RWPE1 (cell line): ENCODE measurements at regions not wholly inside any gene's neighbourhood (a gene's known extent, or its start where the extent isn't known, plus 50 kb on each side); places are given as distances from the start of the nearest gene placed in this dataset.
"Not testable (repeated sequence)": the region's sequence is repeated elsewhere in the genome, so short reads cannot be mapped to it uniquely, and the experiment has no call there.

Source experiments
- CTCF ChIA-PET: fragments of 350-600 bp; sonication (Branson Sonifier 250); formaldehyde crosslinking; extraction: SDS; loops from one replicate; lab custom pipeline; 2021; lab: Yijun Ruan, JAX
- POLR2A ChIA-PET: fragments of 400-600 bp; formaldehyde crosslinking; extraction: SDS; loops from one replicate; lab custom pipeline; 2020; ENCODE audit warnings: antibody characterized with exemption; ENCODE audit not compliant: low non-redundant PET; lab: Yijun Ruan, JAX
- DNase-seq: peaks from one replicate; pipeline ENCODE4 v3.0.0; 2012; ENCODE audit warnings: low spot score
- H3K27ac ChIP-seq: fragments of 450-650 bp; 2 replicates; pipeline ENCODE4 v1.5.1; 2017
- TF ChIP-seq, protein P1 (sequence below): fragments of 450-650 bp; conservative IDR thresholded peaks from 2 replicates; pipeline ENCODE4 v1.5.1; 2017; ENCODE audit warnings: low read depth, mild to moderate bottlenecking

DNA sequence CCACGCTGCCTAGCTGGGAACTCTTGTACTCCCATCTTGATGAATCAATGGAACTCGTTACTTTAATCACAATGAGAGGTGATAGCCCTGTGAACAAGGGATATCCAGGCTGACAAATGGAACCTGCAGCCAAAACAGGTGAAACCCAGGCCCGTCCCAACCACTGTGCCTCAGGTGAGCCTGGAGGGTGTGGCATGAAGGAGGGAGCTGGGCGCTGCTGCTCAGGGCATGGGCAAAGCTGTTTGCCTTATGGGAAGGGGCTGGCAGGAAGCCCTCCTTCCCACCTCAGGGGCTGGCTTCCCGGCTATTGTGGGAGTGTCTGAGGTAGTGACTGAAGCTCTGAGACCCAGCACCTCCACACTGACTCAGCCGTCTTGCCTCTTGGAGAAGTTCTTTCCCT lies 209.4 kb upstream of the ATP6AP2 start:
- DNase-seq = no peak
- no peak overlapping the region for H3K27ac ChIP-seq
- CTCF ChIA-PET = no interaction called here
- TF ChIP-seq, protein P1, sequence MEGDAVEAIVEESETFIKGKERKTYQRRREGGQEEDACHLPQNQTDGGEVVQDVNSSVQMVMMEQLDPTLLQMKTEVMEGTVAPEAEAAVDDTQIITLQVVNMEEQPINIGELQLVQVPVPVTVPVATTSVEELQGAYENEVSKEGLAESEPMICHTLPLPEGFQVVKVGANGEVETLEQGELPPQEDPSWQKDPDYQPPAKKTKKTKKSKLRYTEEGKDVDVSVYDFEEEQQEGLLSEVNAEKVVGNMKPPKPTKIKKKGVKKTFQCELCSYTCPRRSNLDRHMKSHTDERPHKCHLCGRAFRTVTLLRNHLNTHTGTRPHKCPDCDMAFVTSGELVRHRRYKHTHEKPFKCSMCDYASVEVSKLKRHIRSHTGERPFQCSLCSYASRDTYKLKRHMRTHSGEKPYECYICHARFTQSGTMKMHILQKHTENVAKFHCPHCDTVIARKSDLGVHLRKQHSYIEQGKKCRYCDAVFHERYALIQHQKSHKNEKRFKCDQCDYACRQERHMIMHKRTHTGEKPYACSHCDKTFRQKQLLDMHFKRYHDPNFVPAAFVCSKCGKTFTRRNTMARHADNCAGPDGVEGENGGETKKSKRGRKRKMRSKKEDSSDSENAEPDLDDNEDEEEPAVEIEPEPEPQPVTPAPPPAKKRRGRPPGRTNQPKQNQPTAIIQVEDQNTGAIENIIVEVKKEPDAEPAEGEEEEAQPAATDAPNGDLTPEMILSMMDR = no peak
- POLR2A ChIA-PET = no interaction called here

DNA sequence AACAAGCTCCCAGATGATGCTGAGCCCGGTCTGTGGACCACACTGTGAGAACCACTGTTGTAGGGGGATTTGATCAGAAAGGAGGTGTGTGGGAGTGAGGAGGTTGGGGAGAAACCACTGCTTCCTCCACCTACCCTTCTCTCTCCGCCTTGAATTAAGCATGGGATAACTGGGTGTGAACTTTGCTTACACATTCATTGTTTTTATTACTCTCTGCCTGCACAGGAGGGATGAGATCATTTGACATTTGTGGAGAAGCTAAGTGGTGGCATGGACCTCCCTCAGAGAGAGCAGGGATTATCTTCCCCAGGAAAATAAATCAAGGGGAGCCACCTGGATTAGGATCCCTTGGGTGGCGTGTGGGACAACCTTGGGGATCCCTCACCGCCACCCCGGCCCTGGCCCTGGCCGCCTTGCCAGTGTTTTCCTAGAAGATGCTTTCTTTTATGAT lies 212.1 kb upstream of the ATP6AP2 start:
- H3K27ac ChIP-seq = no peak overlapping the region
- CTCF ChIA-PET = no interaction called here
- no peak for DNase-seq
- TF ChIP-seq, protein P1 = no peak
- POLR2A ChIA-PET = no interaction called here

DNA sequence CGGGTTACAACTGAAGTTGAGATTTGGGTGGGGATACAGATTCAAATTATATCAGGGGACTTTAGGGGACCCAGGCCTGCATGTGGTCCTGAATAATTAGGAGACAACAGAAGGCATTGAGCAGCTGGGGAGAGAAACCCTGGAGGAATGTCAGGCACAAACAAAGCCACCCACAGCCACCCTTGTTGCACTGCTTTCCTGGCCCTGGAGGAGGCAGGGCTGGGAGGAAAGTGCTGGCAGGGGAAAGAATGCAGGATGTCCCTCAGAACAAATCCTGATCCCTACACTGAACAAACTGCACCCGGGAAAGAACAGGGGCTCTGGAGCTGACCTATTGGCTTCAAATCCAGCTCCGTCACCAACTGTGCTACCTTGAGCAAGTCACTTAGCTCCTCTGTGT lies 214.1 kb upstream of the ATP6AP2 start:
- TF ChIP-seq, protein P1 = no peak
- no peak overlapping the region for H3K27ac ChIP-seq
- CTCF ChIA-PET = no interaction called here
- POLR2A ChIA-PET = no interaction called here
- DNase-seq = no peak

DNA sequence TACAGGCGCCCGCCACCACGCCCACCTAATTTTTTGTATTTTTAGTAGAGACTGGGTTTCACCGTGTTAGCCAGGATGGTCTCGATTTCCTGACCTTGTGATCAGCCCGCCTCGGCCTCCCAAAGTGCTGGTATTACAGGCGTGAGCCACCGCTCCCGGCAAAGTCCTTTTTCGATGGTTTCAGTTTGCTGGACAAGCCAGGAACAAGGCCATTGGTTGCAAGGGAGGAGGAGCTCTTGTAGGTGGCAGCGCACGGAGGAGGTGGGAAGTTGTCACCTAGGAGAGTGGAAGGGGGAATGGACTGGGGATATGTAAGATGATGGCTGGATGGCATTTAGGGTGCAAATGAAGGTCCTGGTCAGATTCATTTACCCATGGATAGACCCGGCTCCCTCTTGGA lies 218.5 kb upstream of the ATP6AP2 start:
- CTCF ChIA-PET, POLR2A ChIA-PET, H3K27ac ChIP-seq, DNase-seq: not testable (repeated sequence)

DNA sequence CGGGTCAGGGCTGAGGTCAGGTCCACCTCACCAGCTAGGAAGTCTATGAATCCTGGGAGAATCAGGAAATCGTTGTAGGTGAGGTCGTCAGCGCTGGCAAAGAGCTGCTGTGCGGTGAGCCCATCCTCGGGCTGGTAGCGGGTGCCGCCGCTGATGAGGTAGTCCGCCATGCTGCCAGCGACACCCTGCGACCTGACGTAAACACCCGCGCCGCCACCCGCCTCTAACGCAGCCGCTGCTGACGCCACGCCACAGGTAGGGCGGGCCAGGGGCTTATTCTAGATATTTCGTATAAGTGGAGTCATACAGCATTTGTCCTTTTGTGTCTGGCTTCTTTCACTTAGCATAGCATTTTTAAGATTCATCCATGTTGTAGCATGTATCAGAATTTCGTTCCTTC lies 220.2 kb upstream of the ATP6AP2 start:
- no peak overlapping the region for H3K27ac ChIP-seq
- CTCF ChIA-PET = no interaction called here
- POLR2A ChIA-PET = no interaction called here
- no peak for DNase-seq
- TF ChIP-seq, protein P1 = no peak

DNA sequence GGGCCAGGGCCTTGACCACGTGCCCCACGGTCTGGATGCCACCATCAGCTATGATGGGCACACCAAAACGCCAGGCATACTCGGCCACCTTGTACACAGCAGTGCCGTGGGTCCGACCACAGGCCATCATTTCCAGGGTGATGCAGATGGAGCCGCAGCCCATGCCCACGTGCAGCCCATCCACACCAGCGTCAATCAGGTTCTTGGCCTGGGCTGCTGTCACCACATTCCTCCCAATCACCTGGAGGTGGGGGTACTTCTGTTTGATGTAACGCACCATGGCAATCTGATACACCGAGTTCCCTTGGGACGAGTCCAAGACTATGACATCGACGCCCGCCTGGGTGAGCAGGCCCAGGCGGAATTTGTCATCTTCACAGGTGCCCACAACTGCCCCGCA lies 221.2 kb upstream of the ATP6AP2 start:
- DNase-seq = no peak
- ChIA-PET POLR2A (no interaction called here), CTCF (no interaction called here)
- TF ChIP-seq, protein P1 = no peak
- no peak overlapping the region for H3K27ac ChIP-seq

DNA sequence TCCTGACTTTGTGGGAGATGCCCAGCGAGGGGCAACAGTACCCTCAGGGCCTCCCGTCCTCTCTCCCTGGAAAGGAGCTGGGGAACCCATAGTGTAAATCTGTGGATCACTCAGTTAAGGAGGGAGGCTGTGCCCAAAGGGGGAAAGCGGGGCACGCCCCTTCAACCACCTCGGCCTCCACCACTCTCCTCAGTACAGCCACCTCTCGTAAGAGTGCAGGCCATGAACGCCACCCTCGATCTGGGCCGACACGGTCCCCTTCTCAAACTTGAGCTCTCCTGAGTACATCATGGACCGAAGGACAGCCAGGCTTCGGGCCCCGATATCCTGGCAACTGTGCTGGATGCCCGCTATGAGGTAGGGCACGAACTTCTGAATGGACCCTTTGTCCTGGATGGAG lies 221.8 kb upstream of the ATP6AP2 start:
- no peak overlapping the region for H3K27ac ChIP-seq
- no peak for DNase-seq
- POLR2A ChIA-PET = no interaction called here
- CTCF ChIA-PET = no interaction called here
- TF ChIP-seq, protein P1 = no peak
